ENCODE measurements at regions not wholly inside any gene's neighbourhood (a gene's known extent, or its start where the extent isn't known, plus 50 kb on each side); places are given as distances from the start of the nearest gene placed in this dataset.

DNA sequence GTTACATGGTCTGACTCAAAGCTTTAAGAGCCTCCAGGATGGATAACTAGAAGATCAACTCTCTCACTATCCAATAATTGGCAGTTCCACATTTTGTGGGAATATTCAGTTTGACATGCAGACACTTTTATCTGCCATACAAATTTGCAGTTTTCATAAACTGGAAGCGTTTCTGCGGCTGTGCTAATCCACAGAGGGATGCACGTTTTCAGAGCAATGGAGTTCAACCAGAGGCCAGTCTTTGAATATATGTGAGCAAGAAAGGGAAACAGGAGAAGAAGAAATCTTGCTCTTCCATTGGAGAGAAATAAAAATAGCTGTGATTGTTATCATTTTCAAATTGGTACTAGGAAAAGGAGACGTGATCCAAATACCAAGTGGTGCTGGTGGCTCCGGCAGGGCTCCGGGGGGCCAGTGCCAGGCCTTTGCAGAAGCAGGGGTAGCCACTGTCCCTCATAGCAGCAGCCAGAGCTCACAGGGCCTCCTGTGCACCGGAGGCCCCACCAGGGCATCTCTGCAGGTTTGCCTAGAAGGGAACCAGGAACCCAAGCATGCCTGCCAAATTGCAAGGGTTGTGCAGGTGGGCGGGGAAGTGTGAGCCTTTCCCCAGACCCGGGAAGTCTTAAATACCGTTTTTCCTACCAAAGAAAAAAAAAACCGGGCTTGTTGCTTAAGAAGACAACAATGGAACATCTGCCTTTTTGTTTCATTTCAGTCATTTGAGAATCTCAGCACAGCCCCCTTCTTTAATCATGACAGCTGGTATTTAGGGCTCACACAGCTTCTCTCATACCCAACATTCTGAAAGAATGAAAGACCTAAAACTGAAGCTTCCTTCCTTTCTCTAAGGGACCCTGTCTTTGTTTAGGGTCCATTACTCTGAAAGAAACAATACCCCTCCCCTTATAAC, 791.1 kb upstream of the SOX11 start:
- TF ChIP-seq, protein P1, sequence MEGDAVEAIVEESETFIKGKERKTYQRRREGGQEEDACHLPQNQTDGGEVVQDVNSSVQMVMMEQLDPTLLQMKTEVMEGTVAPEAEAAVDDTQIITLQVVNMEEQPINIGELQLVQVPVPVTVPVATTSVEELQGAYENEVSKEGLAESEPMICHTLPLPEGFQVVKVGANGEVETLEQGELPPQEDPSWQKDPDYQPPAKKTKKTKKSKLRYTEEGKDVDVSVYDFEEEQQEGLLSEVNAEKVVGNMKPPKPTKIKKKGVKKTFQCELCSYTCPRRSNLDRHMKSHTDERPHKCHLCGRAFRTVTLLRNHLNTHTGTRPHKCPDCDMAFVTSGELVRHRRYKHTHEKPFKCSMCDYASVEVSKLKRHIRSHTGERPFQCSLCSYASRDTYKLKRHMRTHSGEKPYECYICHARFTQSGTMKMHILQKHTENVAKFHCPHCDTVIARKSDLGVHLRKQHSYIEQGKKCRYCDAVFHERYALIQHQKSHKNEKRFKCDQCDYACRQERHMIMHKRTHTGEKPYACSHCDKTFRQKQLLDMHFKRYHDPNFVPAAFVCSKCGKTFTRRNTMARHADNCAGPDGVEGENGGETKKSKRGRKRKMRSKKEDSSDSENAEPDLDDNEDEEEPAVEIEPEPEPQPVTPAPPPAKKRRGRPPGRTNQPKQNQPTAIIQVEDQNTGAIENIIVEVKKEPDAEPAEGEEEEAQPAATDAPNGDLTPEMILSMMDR (IDR thresholded peaks at IDR 0.05), result no peak
- TF ChIP-seq POLR2A (IDR thresholded peaks at IDR 0.05), result no peak
